Activated naive CD4-positive, alpha-beta T cell treated with anti-CD3 and anti-CD28 coated beads for 36 hours (primary cell): ENCODE measurements at regions not wholly inside any gene's neighbourhood (a gene's known extent, or its start where the extent isn't known, plus 50 kb on each side); places are given as distances from the start of the nearest gene placed in this dataset.

Experiments used
- CTCF ChIA-PET: fragments of 350-600 bp; sonication (Branson Sonifier 250); formaldehyde crosslinking; loops from one replicate; lab custom pipeline; 2021; ENCODE audit warnings: antibody characterized with exemption; lab: Charles Lee
- DNase-seq: peaks from one replicate; pipeline ENCODE4 v3.0.0-alpha.2; 2020
- H3K27ac Mint-ChIP-seq: one replicate; pipeline ENCODE4 v1.8.0; 2021; ENCODE audit warnings: mild to moderate bottlenecking, mixed read lengths
- H3K27me3 Mint-ChIP-seq: one replicate; pipeline ENCODE4 v1.8.0; 2021; ENCODE audit warnings: low read depth, mixed read lengths
- H3K36me3 Mint-ChIP-seq: one replicate; pipeline ENCODE4 v1.8.0; 2021; ENCODE audit warnings: low read depth, mixed read lengths
- H3K4me1 Mint-ChIP-seq: one replicate; pipeline ENCODE4 v1.8.0; 2021; ENCODE audit warnings: low read depth, mixed read lengths
- H3K4me3 Mint-ChIP-seq: one replicate; pipeline ENCODE4 v1.8.0; 2021; ENCODE audit warnings: mild to moderate bottlenecking, moderate library complexity, mixed read lengths
- H3K9me3 Mint-ChIP-seq: one replicate; pipeline ENCODE4 v1.8.0; 2021; ENCODE audit warnings: mixed read lengths
- intact Hi-C: fragments of 100-400 bp; cut with micrococcal nuclease; formaldehyde crosslinking; loops from one replicate; pipeline ENCODE4 v1.15.1; 2023

GRCh38 chr5:1729641-1730486, 69.8 kb downstream of the MRPL36 start:
- DNase-seq: no peak
- CTCF ChIA-PET: no interaction called here
- H3K27me3 Mint-ChIP-seq: peaks cover 3% of the 10 kb centered on the region
- H3K4me1 Mint-ChIP-seq: peaks cover 8% of the 10 kb centered on the region
- H3K36me3 Mint-ChIP-seq: no peaks in the 10 kb centered on the region
- H3K9me3 Mint-ChIP-seq: no peaks in the 10 kb centered on the region
- intact Hi-C loops: no loop called here
- H3K4me3 Mint-ChIP-seq: no peak overlapping the region
- H3K27ac Mint-ChIP-seq: no peak overlapping the region

- no peak overlapping the region for H3K4me3 Mint-ChIP-seq
- intact Hi-C loops: no loop called here
- peaks cover 8% of the 10 kb centered on the region for H3K4me1 Mint-ChIP-seq
- no peaks in the 10 kb centered on the region for H3K9me3 Mint-ChIP-seq
- no peak overlapping the region for H3K27ac Mint-ChIP-seq
- peaks cover 3% of the 10 kb centered on the region for H3K27me3 Mint-ChIP-seq
- CTCF ChIA-PET: no interaction called here
- H3K36me3 Mint-ChIP-seq: no peaks in the 10 kb centered on the region
- no peak for DNase-seq
Observed at GRCh38 chr5:1728846-1729245, 70.8 kb downstream of the MRPL36 start.

- CTCF ChIA-PET: no interaction called here
- peaks cover 7% of the 10 kb centered on the region for H3K27me3 Mint-ChIP-seq
- no peaks in the 10 kb centered on the region for H3K9me3 Mint-ChIP-seq
- DNase-seq: no peak
- H3K4me1 Mint-ChIP-seq: peaks cover 8% of the 10 kb centered on the region
- no peak overlapping the region for H3K27ac Mint-ChIP-seq
- intact Hi-C loops: no loop called here
- no peaks in the 10 kb centered on the region for H3K36me3 Mint-ChIP-seq
- no peak overlapping the region for H3K4me3 Mint-ChIP-seq
Observed at GRCh38 chr5:1727571-1727970, 72.1 kb downstream of the MRPL36 start.

- CTCF ChIA-PET: no interaction called here
Observed at GRCh38 chr5:1726956-1727355, 72.7 kb downstream of the MRPL36 start.

GRCh38 chr5:1726469-1726865, 73.2 kb downstream of the MRPL36 start:
- Mint-ChIP-seq H3K36me3 (no peaks in the 10 kb centered on the region), H3K27ac (no peak overlapping the region), H3K9me3 (no peaks in the 10 kb centered on the region), H3K27me3 (peaks cover 7% of the 10 kb centered on the region), H3K4me3 (no peak overlapping the region), H3K4me1 (peaks cover 8% of the 10 kb centered on the region)
- no peak for DNase-seq
- intact Hi-C loops: no loop called here
- CTCF ChIA-PET: no interaction called here

More at GRCh38 chr5:1726956-1727355, 72.7 kb downstream of the MRPL36 start:
- Mint-ChIP-seq H3K4me1 (peaks cover 8% of the 10 kb centered on the region), H3K27me3 (peaks cover 7% of the 10 kb centered on the region), H3K27ac (no peak overlapping the region), H3K9me3 (no peaks in the 10 kb centered on the region), H3K4me3 (no peak overlapping the region), H3K36me3 (no peaks in the 10 kb centered on the region)
- DNase-seq: no peak
- intact Hi-C loops: no loop called here

GRCh38 chr5:1725641-1726468, 73.8 kb downstream of the MRPL36 start:
- intact Hi-C loops: no loop called here
- no peak overlapping the region for H3K27ac Mint-ChIP-seq
- H3K36me3 Mint-ChIP-seq: no peaks in the 10 kb centered on the region
- CTCF ChIA-PET: no interaction called here
- no peak for DNase-seq
- H3K4me1 Mint-ChIP-seq: peaks cover 8% of the 10 kb centered on the region
- peak overlapping the region; percentile 69 for H3K4me3 Mint-ChIP-seq
- H3K27me3 Mint-ChIP-seq: peaks cover 7% of the 10 kb centered on the region
- H3K9me3 Mint-ChIP-seq: no peaks in the 10 kb centered on the region

- CTCF ChIA-PET: no interaction called here
- Mint-ChIP-seq H3K27ac (no peak overlapping the region), H3K4me1 (peaks cover 8% of the 10 kb centered on the region), H3K9me3 (peaks cover 3% of the 10 kb centered on the region), H3K4me3 (peak overlapping the region; percentile 69), H3K27me3 (peaks cover 4% of the 10 kb centered on the region), H3K36me3 (no peaks in the 10 kb centered on the region)
- intact Hi-C loops: no loop called here
- peak; percentile 63 for DNase-seq
Observed at GRCh38 chr5:1724822-1725602, 74.6 kb downstream of the MRPL36 start.

GRCh38 chr5:1723957-1724821, 75.4 kb downstream of the MRPL36 start:
- intact Hi-C loops: no loop called here
- peak; percentile 31 for DNase-seq
- CTCF ChIA-PET: interaction anchor here (0.8 kb wide), 1 partner anchor 58 kb away, joined by 5 read pairs; no protein-coding TSS in a partner anchor
- H3K27me3 Mint-ChIP-seq: peaks cover 4% of the 10 kb centered on the region
- H3K36me3 Mint-ChIP-seq: no peaks in the 10 kb centered on the region
- peaks cover 8% of the 10 kb centered on the region for H3K4me1 Mint-ChIP-seq
- peaks cover 11% of the 10 kb centered on the region for H3K9me3 Mint-ChIP-seq
- H3K4me3 Mint-ChIP-seq: peak overlapping the region; percentile 69
- no peak overlapping the region for H3K27ac Mint-ChIP-seq

GRCh38 chr5:1723476-1723875, 76.2 kb downstream of the MRPL36 start:
- no peak overlapping the region for H3K4me3 Mint-ChIP-seq

GRCh38 chr5:1722877-1723276, 76.8 kb downstream of the MRPL36 start:
- Mint-ChIP-seq H3K4me1 (peaks cover 8% of the 10 kb centered on the region), H3K36me3 (no peaks in the 10 kb centered on the region), H3K27ac (no peak overlapping the region), H3K9me3 (peaks cover 23% of the 10 kb centered on the region), H3K27me3 (peaks cover 4% of the 10 kb centered on the region), H3K4me3 (no peak overlapping the region)
- intact Hi-C loops: no loop called here
- CTCF ChIA-PET: no interaction called here
- DNase-seq: no peak

More at GRCh38 chr5:1723476-1723875, 76.2 kb downstream of the MRPL36 start:
- DNase-seq: no peak
- intact Hi-C loops: no loop called here
- no peaks in the 10 kb centered on the region for H3K36me3 Mint-ChIP-seq
- H3K4me1 Mint-ChIP-seq: peaks cover 8% of the 10 kb centered on the region
- H3K27me3 Mint-ChIP-seq: peaks cover 4% of the 10 kb centered on the region
- H3K9me3 Mint-ChIP-seq: peaks cover 18% of the 10 kb centered on the region
- H3K27ac Mint-ChIP-seq: no peak overlapping the region
- CTCF ChIA-PET: interaction anchor here (0.8 kb wide), 1 partner anchor 57 kb away, joined by 5 read pairs; no protein-coding TSS in a partner anchor

- DNase-seq: no peak
- CTCF ChIA-PET: no interaction called here
- Mint-ChIP-seq H3K9me3 (peaks cover 25% of the 10 kb centered on the region), H3K27ac (no peak overlapping the region), H3K27me3 (peaks cover 4% of the 10 kb centered on the region), H3K36me3 (no peaks in the 10 kb centered on the region), H3K4me1 (peaks cover 7% of the 10 kb centered on the region), H3K4me3 (no peak overlapping the region)
- intact Hi-C loops: no loop called here
Observed at GRCh38 chr5:1720396-1721110, 79.1 kb downstream of the MRPL36 start.
